SK-N-MC (cell line): ENCODE measurements at regions not wholly inside any gene's neighbourhood (a gene's known extent, or its start where the extent isn't known, plus 50 kb on each side); places are given as distances from the start of the nearest gene placed in this dataset.

Source experiments
- DNase-seq: peaks from one replicate; pipeline ENCODE4 v3.0.0-alpha.2; 2011; ENCODE audit warnings: low read depth, low spot score
- H3K27ac ChIP-seq: fragments of 200-600 bp; sonication (generic); 2 replicates; pipeline ENCODE4 v1.5.1; 2016; ENCODE audit warnings: mixed run types
- H3K36me3 ChIP-seq: fragments of 200-600 bp; sonication (generic); 2 replicates; pipeline ENCODE4 v1.6.1; 2017; ENCODE audit warnings: antibody characterized with exemption, low read length, mixed read lengths; ENCODE audit not compliant: insufficient read depth
- H3K4me3 ChIP-seq: fragments of 200-600 bp; sonication (generic); 2 replicates; pipeline ENCODE4 v1.5.1; 2016
- H3K9ac ChIP-seq: fragments of 200-600 bp; sonication (generic); 2 replicates; pipeline ENCODE4 v1.8.0; 2017; ENCODE audit warnings: mixed run types, mixed read lengths; ENCODE audit not compliant: insufficient read length
- H3K9me3 ChIP-seq: fragments of 200-600 bp; sonication (generic); 2 replicates; pipeline ENCODE4 v1.6.1; 2017; ENCODE audit warnings: low read depth, mild to moderate bottlenecking, antibody characterized with exemption, low read length, moderate library complexity, mixed read lengths
- EZH2 ChIP-seq: fragments of 200-600 bp; sonication (generic); IDR thresholded peaks from one replicate; pipeline ENCODE4 v1.6.1; 2017; ENCODE audit warnings: antibody characterized with exemption
- FOXP2 ChIP-seq: optimal IDR thresholded peaks from 2 replicates; pipeline ENCODE3; 2011; ENCODE audit warnings: mild to moderate bottlenecking, moderate library complexity; ENCODE audit not compliant: insufficient read depth; ENCODE audit errors: extremely low read length, control extremely low read depth
- POLR2AphosphoS5 ChIP-seq: IDR thresholded peaks from 2 replicates; pipeline ENCODE4 v1.6.1; 2012; ENCODE audit warnings: mild to moderate bottlenecking, low read depth, low read length, borderline replicate concordance

- DNase-seq = no peak
- H3K9ac ChIP-seq = no peak overlapping the region
- no peak overlapping the region for H3K27ac ChIP-seq
- no peaks in the 10 kb centered on the region for H3K36me3 ChIP-seq
- TF ChIP-seq POLR2AphosphoS5 (no peak), EZH2 (no peak), FOXP2 (no peak)
- no peaks in the 10 kb centered on the region; the same call in 1 of the 2 replicates for H3K9me3 ChIP-seq
- no peak overlapping the region for H3K4me3 ChIP-seq
Measured at GRCh38 chr15:91376038-91376437, 276.0 kb downstream of the SV2B start.

- no peaks in the 10 kb centered on the region for H3K36me3 ChIP-seq
- TF ChIP-seq FOXP2 = no peak
- TF ChIP-seq EZH2 = no peak
- no peak for TF ChIP-seq POLR2AphosphoS5
- H3K27ac ChIP-seq = no peak overlapping the region
- no peak overlapping the region for H3K4me3 ChIP-seq
- H3K9me3 ChIP-seq = no peaks in the 10 kb centered on the region
- H3K9ac ChIP-seq = no peak overlapping the region
- DNase-seq = no peak
Measured at GRCh38 chr15:91380114-91380513, 280.1 kb downstream of the SV2B start.

- Histone ChIP-seq H3K36me3 (no peaks in the 10 kb centered on the region), H3K4me3 (no peak overlapping the region), H3K27ac (no peak overlapping the region), H3K9me3 (no peaks in the 10 kb centered on the region), H3K9ac (no peak overlapping the region)
- TF ChIP-seq EZH2 = no peak
- no peak for TF ChIP-seq POLR2AphosphoS5
- TF ChIP-seq FOXP2 = no peak
- DNase-seq = no peak
Measured at GRCh38 chr15:91383532-91383931, 283.5 kb downstream of the SV2B start.

GRCh38 chr15:91384189-91384730, 284.2 kb downstream of the SV2B start:
- Histone ChIP-seq H3K9ac (no peak overlapping the region), H3K9me3 (no peaks in the 10 kb centered on the region), H3K36me3 (no peaks in the 10 kb centered on the region), H3K4me3 (no peak overlapping the region), H3K27ac (no peak overlapping the region)
- TF ChIP-seq POLR2AphosphoS5 (no peak), EZH2 (no peak), FOXP2 (no peak)
- DNase-seq = no peak

- no peak for DNase-seq
- Histone ChIP-seq H3K27ac (no peak overlapping the region), H3K4me3 (no peak overlapping the region), H3K36me3 (no peaks in the 10 kb centered on the region), H3K9ac (no peak overlapping the region), H3K9me3 (no peaks in the 10 kb centered on the region)
- TF ChIP-seq FOXP2 (no peak), POLR2AphosphoS5 (no peak), EZH2 (no peak)
Measured at GRCh38 chr15:91385311-91385710, 285.3 kb downstream of the SV2B start.

GRCh38 chr15:91393186-91393585, 293.1 kb downstream of the SV2B start:
- TF ChIP-seq FOXP2 (no peak), POLR2AphosphoS5 (no peak), EZH2 (no peak)
- no peak overlapping the region for H3K9ac ChIP-seq
- no peak for DNase-seq

GRCh38 chr15:91400481-91400880, 300.4 kb downstream of the SV2B start:
- TF ChIP-seq POLR2AphosphoS5 (no peak), EZH2 (no peak), FOXP2 (no peak)
- Histone ChIP-seq H3K9ac (no peak overlapping the region), H3K4me3 (no peak overlapping the region), H3K36me3 (no peaks in the 10 kb centered on the region), H3K9me3 (no peaks in the 10 kb centered on the region), H3K27ac (no peak overlapping the region)
- no peak for DNase-seq

More at GRCh38 chr15:91393186-91393585, 293.1 kb downstream of the SV2B start:
- no peak overlapping the region for H3K4me3 ChIP-seq
- no peaks in the 10 kb centered on the region for H3K9me3 ChIP-seq
- no peak overlapping the region for H3K27ac ChIP-seq
- no peaks in the 10 kb centered on the region for H3K36me3 ChIP-seq

GRCh38 chr15:91407269-91407889, 307.3 kb downstream of the SV2B start:
- Histone ChIP-seq H3K27ac (no peak overlapping the region), H3K9me3 (no peaks in the 10 kb centered on the region), H3K4me3 (no peak overlapping the region), H3K9ac (no peak overlapping the region), H3K36me3 (no peaks in the 10 kb centered on the region)
- TF ChIP-seq POLR2AphosphoS5 (no peak), EZH2 (no peak), FOXP2 (no peak)
- DNase-seq = no peak
